ENCODE measurements at regions not wholly inside any gene's neighbourhood (a gene's known extent, or its start where the extent isn't known, plus 50 kb on each side); places are given as distances from the start of the nearest gene placed in this dataset.

DNA sequence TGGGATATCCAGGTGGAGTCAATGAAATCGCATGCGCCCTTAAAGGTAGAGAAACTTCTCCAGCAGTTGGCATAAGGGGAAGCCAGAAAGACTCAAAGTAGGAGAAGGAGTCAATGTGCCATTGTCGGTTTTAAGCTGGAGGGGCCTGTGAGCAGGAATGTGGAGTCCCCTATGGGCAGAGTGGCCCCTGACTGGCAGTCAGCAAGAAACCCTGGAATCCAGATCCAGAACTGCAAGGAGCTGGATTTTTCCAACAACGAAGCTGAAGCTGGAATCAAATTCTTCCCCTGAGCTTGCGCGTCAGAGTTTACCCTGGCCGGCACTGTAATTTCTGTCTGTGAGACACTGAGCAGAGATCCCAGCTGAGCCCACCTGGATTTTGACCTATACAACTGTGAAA is 315.0 kb downstream of the DHX35 start:
- TF ChIP-seq POLR2A (IDR thresholded peaks at IDR 0.05) (no peak), CTCF (IDR thresholded peaks at IDR 0.05) (no peak), EP300 (IDR thresholded peaks at IDR 0.05) (no peak)

Data from ovary (tissue), 3 donors.